VCaP (cell line): ENCODE measurements at regions not wholly inside any gene's neighbourhood (a gene's known extent, or its start where the extent isn't known, plus 50 kb on each side); places are given as distances from the start of the nearest gene placed in this dataset.

Source experiments
- H3K27ac ChIP-seq: fragments of 450-650 bp; 2 replicates; pipeline ENCODE4 v1.5.1; 2017
- CTCF ChIP-seq: fragments of 450-650 bp; conservative IDR thresholded peaks from 2 replicates; pipeline ENCODE4 v1.5.1; 2017; ENCODE audit warnings: mild to moderate bottlenecking, moderate library complexity

GRCh38 chr1:203407296-203407695, 56.4 kb upstream of the FMOD start:
- no peak for TF ChIP-seq CTCF
- no peak overlapping the region for H3K27ac ChIP-seq

- no peak for TF ChIP-seq CTCF
Observed at GRCh38 chr1:203408486-203409481, 57.9 kb upstream of the FMOD start.

GRCh38 chr1:203410182-203410900, 59.4 kb upstream of the FMOD start:
- peak overlapping the region; percentile 85 for H3K27ac ChIP-seq
- TF ChIP-seq CTCF = no peak

More at GRCh38 chr1:203408486-203409481, 57.9 kb upstream of the FMOD start:
- H3K27ac ChIP-seq = peak overlapping the region; percentile 85

GRCh38 chr1:203411431-203411830, 60.5 kb upstream of the FMOD start:
- peak overlapping the region; percentile 85 for H3K27ac ChIP-seq

DNA sequence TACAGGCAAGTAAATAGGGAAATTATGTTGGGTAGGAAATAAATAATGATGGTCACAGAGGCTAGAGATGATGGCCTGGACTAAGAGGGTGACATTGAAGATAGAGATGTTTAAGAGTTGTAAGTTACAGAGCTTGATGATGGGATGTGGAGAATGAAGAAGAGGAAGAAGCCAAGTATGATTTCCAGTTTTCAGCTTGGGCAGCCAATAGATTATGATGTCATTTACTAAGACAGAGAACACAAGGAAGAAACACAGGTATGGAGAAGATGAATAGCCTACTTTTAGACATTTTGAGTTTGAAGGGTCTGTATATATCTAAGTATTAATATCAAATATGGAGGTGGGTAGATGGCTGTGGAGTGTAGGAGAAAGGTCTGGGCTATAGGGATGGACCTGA, 56.0 kb upstream of the PRELP start:
- H3K27ac ChIP-seq = no peak overlapping the region
- TF ChIP-seq CTCF = no peak

DNA sequence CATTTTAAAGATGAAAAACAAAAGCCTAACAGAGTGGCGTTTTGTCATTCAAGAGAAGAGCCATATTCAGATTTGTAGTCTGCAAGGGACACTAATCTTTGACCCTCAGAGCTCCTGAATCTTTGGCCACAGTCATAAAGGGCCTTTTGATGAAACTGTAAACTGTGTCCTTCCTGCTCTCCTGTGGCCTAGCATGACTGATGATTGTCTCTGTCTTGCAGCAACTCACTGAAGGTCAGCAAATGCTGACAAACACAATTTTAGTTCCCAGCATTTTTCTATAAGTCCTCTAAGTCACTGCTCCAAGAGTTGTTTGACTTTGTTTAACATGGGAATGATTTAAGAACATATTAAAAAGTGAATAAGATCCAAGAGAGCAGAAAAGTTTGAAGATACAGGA, 55.3 kb upstream of the PRELP start:
- H3K27ac ChIP-seq = no peak overlapping the region
- no peak for TF ChIP-seq CTCF

DNA sequence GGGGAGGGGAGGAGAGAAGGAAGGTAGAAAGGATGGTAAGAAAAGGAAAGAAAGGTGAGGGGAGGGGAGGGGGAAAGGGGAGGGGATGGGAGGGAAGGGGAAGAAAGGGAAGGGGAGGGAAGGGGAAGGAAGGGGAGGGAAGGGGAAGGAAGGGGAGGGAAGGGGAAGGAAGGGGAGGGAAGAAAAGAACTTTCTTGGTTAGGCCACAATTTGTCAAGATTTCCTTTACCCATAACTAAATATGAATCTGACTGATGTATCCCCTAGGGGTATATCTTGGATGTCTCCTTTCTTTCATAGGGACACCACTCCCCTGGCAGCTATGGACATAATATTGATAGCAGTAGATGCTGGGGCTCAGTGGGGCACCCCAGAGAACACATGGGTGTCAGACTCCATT, 54.4 kb upstream of the PRELP start:
- TF ChIP-seq CTCF = no peak
- H3K27ac ChIP-seq = no peak overlapping the region
